Neural crest cell (in vitro differentiated cells): ENCODE measurements at regions not wholly inside any gene's neighbourhood (a gene's known extent, or its start where the extent isn't known, plus 50 kb on each side); places are given as distances from the start of the nearest gene placed in this dataset.

Experiments used
- DNase-seq: peaks from one replicate; pipeline ENCODE4 v3.0.0; 2021; ENCODE audit warnings: low read depth, mixed read lengths, low spot score
- H3K27ac Mint-ChIP-seq: one replicate; pipeline ENCODE4 v1.8.0; 2021; ENCODE audit warnings: mild to moderate bottlenecking, mixed read lengths; ENCODE audit not compliant: unreplicated experiment
- H3K27me3 Mint-ChIP-seq: 2 replicates; pipeline ENCODE4 v1.8.0; 2021; ENCODE audit warnings: low read depth, mild to moderate bottlenecking, mixed read lengths
- H3K36me3 Mint-ChIP-seq: 2 replicates; pipeline ENCODE4 v1.8.0; 2021; ENCODE audit warnings: low read depth, mild to moderate bottlenecking, mixed read lengths
- H3K4me1 Mint-ChIP-seq: 2 replicates; pipeline ENCODE4 v1.8.0; 2021; ENCODE audit warnings: mixed read lengths
- H3K4me3 Mint-ChIP-seq: one replicate; pipeline ENCODE4 v1.8.0; 2021; ENCODE audit warnings: mild to moderate bottlenecking, mixed read lengths
- H3K9me3 Mint-ChIP-seq: 2 replicates; pipeline ENCODE4 v1.8.0; 2021; ENCODE audit warnings: mixed read lengths
- TF ChIP-seq, protein P1 (sequence below): fragments of 200-600 bp; sonication (generic); conservative IDR thresholded peaks from 2 replicates; pipeline ENCODE4 v1.5.0; 2021; ENCODE audit warnings: antibody characterized with exemption, mild to moderate bottlenecking

DNA sequence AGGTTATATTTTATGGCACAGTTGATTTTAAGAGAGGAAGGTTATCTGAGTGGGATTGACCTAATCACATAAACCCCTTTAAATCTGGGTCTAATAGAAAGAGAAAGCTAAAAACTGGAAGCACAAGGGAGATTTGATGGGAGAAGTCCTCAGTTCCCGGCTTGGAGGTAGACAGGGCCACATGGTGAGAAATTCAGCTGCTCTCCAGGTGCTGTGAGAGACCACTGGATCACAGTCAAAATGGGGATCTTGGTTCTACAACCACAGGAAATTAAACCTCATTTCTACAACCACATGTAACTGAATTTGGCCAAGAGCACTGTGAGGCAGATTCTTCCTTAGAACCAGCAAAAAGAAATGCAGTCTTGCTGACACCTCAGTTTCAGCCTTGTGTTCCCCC is 2352.7 kb downstream of the MAT2B start:
- H3K4me1 Mint-ChIP-seq, result no peaks in the 10 kb centered on the region
- TF ChIP-seq, protein P1, sequence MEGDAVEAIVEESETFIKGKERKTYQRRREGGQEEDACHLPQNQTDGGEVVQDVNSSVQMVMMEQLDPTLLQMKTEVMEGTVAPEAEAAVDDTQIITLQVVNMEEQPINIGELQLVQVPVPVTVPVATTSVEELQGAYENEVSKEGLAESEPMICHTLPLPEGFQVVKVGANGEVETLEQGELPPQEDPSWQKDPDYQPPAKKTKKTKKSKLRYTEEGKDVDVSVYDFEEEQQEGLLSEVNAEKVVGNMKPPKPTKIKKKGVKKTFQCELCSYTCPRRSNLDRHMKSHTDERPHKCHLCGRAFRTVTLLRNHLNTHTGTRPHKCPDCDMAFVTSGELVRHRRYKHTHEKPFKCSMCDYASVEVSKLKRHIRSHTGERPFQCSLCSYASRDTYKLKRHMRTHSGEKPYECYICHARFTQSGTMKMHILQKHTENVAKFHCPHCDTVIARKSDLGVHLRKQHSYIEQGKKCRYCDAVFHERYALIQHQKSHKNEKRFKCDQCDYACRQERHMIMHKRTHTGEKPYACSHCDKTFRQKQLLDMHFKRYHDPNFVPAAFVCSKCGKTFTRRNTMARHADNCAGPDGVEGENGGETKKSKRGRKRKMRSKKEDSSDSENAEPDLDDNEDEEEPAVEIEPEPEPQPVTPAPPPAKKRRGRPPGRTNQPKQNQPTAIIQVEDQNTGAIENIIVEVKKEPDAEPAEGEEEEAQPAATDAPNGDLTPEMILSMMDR, result no peak
- no peak overlapping the region for H3K27ac Mint-ChIP-seq
- no peak for DNase-seq
- no peak overlapping the region for H3K4me3 Mint-ChIP-seq
- no peaks in the 10 kb centered on the region for H3K27me3 Mint-ChIP-seq
- no peaks in the 10 kb centered on the region for H3K36me3 Mint-ChIP-seq
- peaks cover 2% of the 10 kb centered on the region for H3K9me3 Mint-ChIP-seq

DNA sequence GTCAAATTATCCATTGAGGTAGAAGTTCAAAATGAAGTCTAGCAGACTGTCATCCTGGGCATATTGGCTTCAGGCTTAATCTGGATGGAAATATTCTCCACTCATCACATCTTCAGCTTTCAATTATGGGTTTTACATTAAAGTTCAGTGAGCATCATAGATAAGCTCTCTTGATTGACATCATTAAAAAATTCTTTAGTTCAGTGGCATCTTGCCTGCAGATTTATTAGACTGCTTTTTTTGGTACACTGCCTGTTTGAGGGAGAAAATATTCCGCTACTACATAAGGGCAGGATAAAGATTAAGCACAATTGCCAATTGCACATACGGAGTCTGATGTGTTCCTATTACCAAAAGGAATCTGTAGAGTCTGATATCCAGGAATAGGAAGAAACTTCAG is 2353.8 kb downstream of the MAT2B start:
- no peaks in the 10 kb centered on the region for H3K27me3 Mint-ChIP-seq
- TF ChIP-seq, protein P1, result no peak
- H3K4me3 Mint-ChIP-seq, result no peak overlapping the region
- no peak overlapping the region for H3K27ac Mint-ChIP-seq
- no peaks in the 10 kb centered on the region for H3K36me3 Mint-ChIP-seq
- no peak for DNase-seq
- no peaks in the 10 kb centered on the region for H3K4me1 Mint-ChIP-seq
- H3K9me3 Mint-ChIP-seq, result no peaks in the 10 kb centered on the region

DNA sequence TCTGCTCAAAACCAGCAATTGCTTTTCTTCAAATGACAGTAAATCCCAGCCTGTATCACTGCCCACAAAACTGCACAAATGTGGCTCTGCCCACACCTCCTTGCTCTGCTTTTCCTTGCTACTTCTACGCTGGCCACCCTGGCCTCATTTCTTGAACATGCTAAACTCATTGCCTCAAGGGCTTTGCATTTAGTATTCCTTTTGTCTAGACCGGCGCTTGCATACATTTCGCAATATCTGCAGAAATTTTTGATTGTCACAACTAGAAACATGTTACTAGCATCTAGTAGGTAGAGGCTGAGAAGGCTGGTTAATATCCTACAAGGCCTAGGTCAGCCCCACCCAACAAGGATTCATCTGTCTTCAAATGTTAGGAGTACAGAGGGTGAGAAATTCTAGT is 2357.8 kb downstream of the MAT2B start:
- Mint-ChIP-seq H3K27ac (no peak overlapping the region), H3K36me3 (no peaks in the 10 kb centered on the region), H3K9me3 (no peaks in the 10 kb centered on the region), H3K4me1 (no peaks in the 10 kb centered on the region), H3K27me3 (no peaks in the 10 kb centered on the region), H3K4me3 (no peak overlapping the region)
- TF ChIP-seq, protein P1, result no peak
- DNase-seq, result no peak

DNA sequence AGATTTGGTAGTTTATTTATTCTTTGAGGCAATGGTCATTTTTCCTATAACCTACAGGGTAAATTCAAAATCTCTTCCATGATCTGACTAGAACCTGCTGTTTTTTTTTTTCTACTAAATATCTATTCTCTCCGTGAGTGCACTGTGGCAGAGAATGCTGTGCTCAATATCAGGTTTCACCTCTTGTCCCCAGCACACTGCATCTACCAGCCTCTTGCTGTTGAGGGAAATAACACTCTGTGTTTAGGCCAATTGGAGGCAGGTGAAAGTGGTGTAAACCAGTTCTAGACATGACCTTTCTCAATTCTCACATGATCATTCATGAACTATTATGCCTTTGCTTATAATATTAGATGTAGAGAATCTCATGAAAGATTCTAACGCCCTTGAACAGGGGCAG is 2365.9 kb downstream of the MAT2B start:
- H3K27me3 Mint-ChIP-seq, result no peaks in the 10 kb centered on the region
- H3K36me3 Mint-ChIP-seq, result no peaks in the 10 kb centered on the region
- no peak overlapping the region for H3K4me3 Mint-ChIP-seq
- no peaks in the 10 kb centered on the region for H3K4me1 Mint-ChIP-seq
- DNase-seq, result no peak
- no peak overlapping the region for H3K27ac Mint-ChIP-seq
- TF ChIP-seq, protein P1, result no peak
- H3K9me3 Mint-ChIP-seq, result no peaks in the 10 kb centered on the region

DNA sequence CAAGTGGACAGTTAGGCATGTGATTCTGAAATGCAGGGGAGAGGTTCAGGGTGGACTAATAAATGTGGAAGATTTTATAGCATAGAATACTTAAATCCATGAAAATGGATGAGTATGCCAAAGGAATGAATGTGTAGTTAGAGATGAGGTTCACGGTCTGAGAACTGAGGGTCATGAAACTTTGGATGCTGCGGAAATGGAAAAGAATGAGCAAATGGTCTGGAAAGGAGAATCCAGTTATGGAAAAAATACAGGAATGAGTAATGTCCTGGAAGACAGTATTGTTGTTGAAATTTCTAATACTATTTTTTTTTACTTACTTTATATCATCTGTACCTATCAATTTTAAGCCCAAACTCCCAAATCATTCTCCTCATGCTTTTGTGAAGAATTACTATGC is 2369.4 kb downstream of the MAT2B start:
- H3K4me1 Mint-ChIP-seq, result no peaks in the 10 kb centered on the region
- TF ChIP-seq, protein P1, result no peak
- DNase-seq, result no peak
- no peak overlapping the region for H3K27ac Mint-ChIP-seq
- H3K9me3 Mint-ChIP-seq, result peaks cover 4% of the 10 kb centered on the region
- no peaks in the 10 kb centered on the region for H3K36me3 Mint-ChIP-seq
- H3K4me3 Mint-ChIP-seq, result no peak overlapping the region
- H3K27me3 Mint-ChIP-seq, result no peaks in the 10 kb centered on the region

DNA sequence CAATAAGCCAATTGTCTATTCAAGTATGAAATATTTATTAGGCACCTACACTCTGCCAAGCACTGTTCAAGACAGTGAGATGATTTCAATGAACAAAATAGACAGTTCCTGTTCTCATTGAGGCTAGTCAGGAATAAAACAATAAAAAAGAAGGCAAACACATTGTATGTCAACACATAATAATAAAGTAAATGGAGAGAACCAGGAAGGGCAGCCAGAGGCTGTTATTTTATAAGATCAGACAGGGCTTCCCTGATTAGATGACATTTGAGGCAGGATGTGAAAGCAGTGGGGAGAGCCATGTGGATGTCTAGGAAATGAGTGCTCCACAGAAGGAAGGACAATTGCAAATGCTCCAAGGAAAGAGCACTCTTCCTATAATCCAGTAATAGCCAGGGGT is 2371.1 kb downstream of the MAT2B start:
- no peaks in the 10 kb centered on the region for H3K4me1 Mint-ChIP-seq
- DNase-seq, result no peak
- TF ChIP-seq, protein P1, result no peak
- H3K27me3 Mint-ChIP-seq, result no peaks in the 10 kb centered on the region
- H3K9me3 Mint-ChIP-seq, result peaks cover 4% of the 10 kb centered on the region
- H3K27ac Mint-ChIP-seq, result no peak overlapping the region
- H3K36me3 Mint-ChIP-seq, result no peaks in the 10 kb centered on the region
- no peak overlapping the region for H3K4me3 Mint-ChIP-seq
